IPS-20b (cell line): ENCODE measurements at regions not wholly inside any gene's neighbourhood (a gene's known extent, or its start where the extent isn't known, plus 50 kb on each side); places are given as distances from the start of the nearest gene placed in this dataset.
"Not testable (repeated sequence)": the region's sequence is repeated elsewhere in the genome, so short reads cannot be mapped to it uniquely, and the experiment has no call there.

Experiments
- H3K27ac ChIP-seq: one replicate; pipeline ENCODE4 v1.5.1; 2013; ENCODE audit warnings: low read length
- H3K27me3 ChIP-seq: 2 replicates; pipeline ENCODE4 v1.6.1; 2013; ENCODE audit warnings: mild to moderate bottlenecking, low read length, inconsistent platforms; ENCODE audit not compliant: insufficient read depth
- H3K36me3 ChIP-seq: 2 replicates; pipeline ENCODE4 v1.6.1; 2013; ENCODE audit warnings: low read depth, mild to moderate bottlenecking, inconsistent platforms, low read length, moderate library complexity; ENCODE audit not compliant: insufficient read depth
- H3K4me1 ChIP-seq: 2 replicates; pipeline ENCODE4 v1.6.1; 2013; ENCODE audit warnings: mild to moderate bottlenecking, control low read depth, inconsistent platforms, low read length, moderate library complexity; ENCODE audit not compliant: insufficient read depth
- H3K4me3 ChIP-seq: 2 replicates; pipeline ENCODE4 v1.5.1; 2013; ENCODE audit warnings: mild to moderate bottlenecking, low read length, inconsistent platforms
- H3K9ac ChIP-seq: 2 replicates; pipeline ENCODE4 v1.6.1; 2013; ENCODE audit warnings: low read depth, mild to moderate bottlenecking, inconsistent platforms, low read length, moderate library complexity
- H3K9me3 ChIP-seq: 2 replicates; pipeline ENCODE4 v1.6.1; 2013; ENCODE audit warnings: mild to moderate bottlenecking, low read depth, low read length, inconsistent platforms; ENCODE audit not compliant: insufficient read depth

- Histone ChIP-seq H3K27ac (no peak overlapping the region), H3K27me3 (no peaks in the 10 kb centered on the region), H3K36me3 (no peaks in the 10 kb centered on the region), H3K4me1 (no peaks in the 10 kb centered on the region), H3K9me3 (no peaks in the 10 kb centered on the region), H3K4me3 (no peak overlapping the region), H3K9ac (no peak overlapping the region)
Measured at GRCh38 chr21:35273333-35273732, 224.2 kb upstream of the RUNX1 start.

- not testable (repeated sequence) for H3K27ac ChIP-seq, H3K4me1 ChIP-seq, H3K9me3 ChIP-seq
Measured at GRCh38 chr21:35271344-35272118, 222.4 kb upstream of the RUNX1 start.

GRCh38 chr21:35268817-35269216 lies 219.7 kb upstream of the RUNX1 start:
- Histone ChIP-seq H3K9ac (no peak overlapping the region), H3K4me3 (no peak overlapping the region), H3K9me3 (no peaks in the 10 kb centered on the region), H3K4me1 (no peaks in the 10 kb centered on the region), H3K36me3 (no peaks in the 10 kb centered on the region), H3K27me3 (no peaks in the 10 kb centered on the region), H3K27ac (no peak overlapping the region)

More at GRCh38 chr21:35271344-35272118, 222.4 kb upstream of the RUNX1 start:
- not testable (repeated sequence) for H3K9ac ChIP-seq, H3K4me3 ChIP-seq, H3K36me3 ChIP-seq, H3K27me3 ChIP-seq

GRCh38 chr21:35268261-35268660 lies 219.2 kb upstream of the RUNX1 start:
- Histone ChIP-seq H3K27me3 (no peaks in the 10 kb centered on the region), H3K9ac (no peak overlapping the region), H3K36me3 (no peaks in the 10 kb centered on the region), H3K4me3 (no peak overlapping the region), H3K4me1 (no peaks in the 10 kb centered on the region), H3K9me3 (no peaks in the 10 kb centered on the region), H3K27ac (no peak overlapping the region)

- Histone ChIP-seq H3K4me1 (no peaks in the 10 kb centered on the region), H3K36me3 (no peaks in the 10 kb centered on the region), H3K27ac (no peak overlapping the region), H3K4me3 (no peak overlapping the region), H3K9ac (no peak overlapping the region), H3K27me3 (no peaks in the 10 kb centered on the region), H3K9me3 (no peaks in the 10 kb centered on the region)
Measured at GRCh38 chr21:35266546-35266945, 217.4 kb upstream of the RUNX1 start.

GRCh38 chr21:35265170-35265877 lies 216.2 kb upstream of the RUNX1 start:
- H3K27me3 ChIP-seq = no peaks in the 10 kb centered on the region
- no peaks in the 10 kb centered on the region for H3K4me1 ChIP-seq
- H3K9me3 ChIP-seq = no peaks in the 10 kb centered on the region
- no peak overlapping the region for H3K9ac ChIP-seq
- no peak overlapping the region for H3K4me3 ChIP-seq
- H3K36me3 ChIP-seq = no peaks in the 10 kb centered on the region
- no peak overlapping the region for H3K27ac ChIP-seq

- no peaks in the 10 kb centered on the region for H3K27me3 ChIP-seq
- peaks cover 6% of the 10 kb centered on the region; the same call in 1 of the 2 replicates for H3K4me1 ChIP-seq
- no peak overlapping the region for H3K4me3 ChIP-seq
- H3K9ac ChIP-seq = no peak overlapping the region
- H3K27ac ChIP-seq = no peak overlapping the region
- H3K36me3 ChIP-seq = no peaks in the 10 kb centered on the region
- H3K9me3 ChIP-seq = no peaks in the 10 kb centered on the region
Measured at GRCh38 chr21:35259457-35259856, 210.4 kb upstream of the RUNX1 start.

GRCh38 chr21:35258521-35258920 lies 209.4 kb upstream of the RUNX1 start:
- Histone ChIP-seq H3K9ac (no peak overlapping the region), H3K4me1 (peaks cover 9% of the 10 kb centered on the region; the same call in 1 of the 2 replicates), H3K27ac (no peak overlapping the region), H3K36me3 (no peaks in the 10 kb centered on the region), H3K9me3 (no peaks in the 10 kb centered on the region), H3K27me3 (no peaks in the 10 kb centered on the region), H3K4me3 (no peak overlapping the region)

- no peak overlapping the region for H3K27ac ChIP-seq
Measured at GRCh38 chr21:35257413-35257812, 208.3 kb upstream of the RUNX1 start.

GRCh38 chr21:35256468-35256988 lies 207.4 kb upstream of the RUNX1 start:
- H3K27me3 ChIP-seq = no peaks in the 10 kb centered on the region
- H3K4me1 ChIP-seq = peaks cover 9% of the 10 kb centered on the region; the same call in 1 of the 2 replicates
- H3K9me3 ChIP-seq = no peaks in the 10 kb centered on the region
- H3K36me3 ChIP-seq = no peaks in the 10 kb centered on the region
- no peak overlapping the region for H3K9ac ChIP-seq
- no peak overlapping the region for H3K27ac ChIP-seq
- H3K4me3 ChIP-seq = no peak overlapping the region

More at GRCh38 chr21:35257413-35257812, 208.3 kb upstream of the RUNX1 start:
- Histone ChIP-seq H3K4me1 (peaks cover 9% of the 10 kb centered on the region; the same call in 1 of the 2 replicates), H3K9me3 (no peaks in the 10 kb centered on the region), H3K36me3 (no peaks in the 10 kb centered on the region), H3K4me3 (no peak overlapping the region), H3K27me3 (no peaks in the 10 kb centered on the region), H3K9ac (no peak overlapping the region)

GRCh38 chr21:35254765-35255138 lies 205.7 kb upstream of the RUNX1 start:
- no peaks in the 10 kb centered on the region for H3K27me3 ChIP-seq
- H3K4me1 ChIP-seq = peaks cover 9% of the 10 kb centered on the region; the same call in 1 of the 2 replicates
- no peak overlapping the region for H3K27ac ChIP-seq
- peaks cover 8% of the 10 kb centered on the region; the same call in 1 of the 2 replicates for H3K9me3 ChIP-seq
- no peak overlapping the region for H3K4me3 ChIP-seq
- no peaks in the 10 kb centered on the region for H3K36me3 ChIP-seq
- H3K9ac ChIP-seq = no peak overlapping the region
